HCT116 (cell line): ENCODE measurements at regions not wholly inside any gene's neighbourhood (a gene's known extent, or its start where the extent isn't known, plus 50 kb on each side); places are given as distances from the start of the nearest gene placed in this dataset.

Experiments
- ATAC-seq: fragments of 200-7000 bp; cut with Tn5 transposase; 2 replicates; pipeline ENCODE4 v1.9.1; 2020; ENCODE audit warnings: mild to moderate bottlenecking, moderate library complexity
- BruUV-seq: library from RNA; stranded (reverse); fragments of 400-500 nt; replicated peaks from 2 replicates; lab custom pipeline; 2021; lab: Mats Ljungman, UMichigan
- CTCF ChIA-PET: fragments of 300-600 bp; sonication (Branson Sonifier 250); formaldehyde crosslinking; loops from one replicate; lab custom pipeline; 2021; ENCODE audit warnings: antibody characterized with exemption; lab: Charles Lee
- POLR2A ChIA-PET: fragments of 300-600, 350-600 bp; sonication (Branson Sonifier 250); formaldehyde crosslinking; loops from one replicate; lab custom pipeline; 2021; ENCODE audit warnings: antibody characterized with exemption; lab: Charles Lee
- RAD21 ChIA-PET, 2 experiments: fragments of 300-600 bp; sonication (Branson Sonifier 250); formaldehyde crosslinking; loops; one replicate each; lab custom pipeline; 2023; ENCODE audit warnings: low total read pairs in 2 of 2; ENCODE audit not compliant: uncharacterized antibody in 2 of 2, unreplicated experiment in 2 of 2, low non-redundant PET in 1 of 2; lab: Charles Lee
- DNase-seq: peaks from one replicate; pipeline ENCODE4 v3.0.0-alpha.2; 2010; ENCODE audit warnings: low read depth, low spot score
- H2AFZ ChIP-seq: fragments of 200-600 bp; shearing (Covaris generic), sonication (generic); 2 replicates; pipeline ENCODE4 v1.6.1; 2017; ENCODE audit warnings: low read depth, mixed run types, mixed read lengths, antibody characterized with exemption, low read length; ENCODE audit not compliant: poor library complexity, severe bottlenecking
- H3K27ac ChIP-seq: 2 replicates; pipeline ENCODE4 v1.5.1; 2012; ENCODE audit warnings: low read depth, low read length
- H3K27me3 ChIP-seq: fragments of 200-600 bp; sonication (generic); 2 replicates; pipeline ENCODE4 v1.6.1; 2016; ENCODE audit warnings: mixed run types, low read length, mixed read lengths; ENCODE audit not compliant: insufficient read depth
- H3K36me3 ChIP-seq, 2 experiments: fragments of 200-500 bp in 1 of 2; fragments of 200-600 bp in 1 of 2; sonication (Bioruptor generic) in 1 of 2; sonication (generic) in 1 of 2; 2 replicates each; pipeline versions ENCODE4 v1.5.1 to v1.6.1; 2014 to 2016; ENCODE audit warnings: low read length in 2 of 2, inconsistent platforms in 1 of 2, mixed read lengths in 1 of 2, mixed run types in 1 of 2; ENCODE audit not compliant: insufficient read depth in 2 of 2, control insufficient read depth in 1 of 2
- H3K4me1 ChIP-seq, 2 experiments: fragments of 200-600 bp in 1 of 2; sonication (generic) in 1 of 2; 2 replicates each; pipeline versions ENCODE4 v1.5.1 to v1.6.1; 2012 to 2017; ENCODE audit warnings: low read length in 2 of 2, inconsistent platforms in 1 of 2, mild to moderate bottlenecking in 1 of 2, mixed read lengths in 1 of 2, mixed run types in 1 of 2, moderate library complexity in 1 of 2; ENCODE audit not compliant: insufficient read depth in 2 of 2, control insufficient read depth in 1 of 2
- H3K4me2 ChIP-seq: fragments of 200-600 bp; sonication (generic); 2 replicates; pipeline ENCODE4 v1.6.1; 2017; ENCODE audit warnings: mixed run types, low read length, mixed read lengths
- H3K4me3 ChIP-seq, 2 experiments: fragments of 200-600 bp in 1 of 2; sonication (generic) in 1 of 2; replicated peaks in 1 of 2; 2 replicates each; pipeline ENCODE4 v1.5.1; 2011 to 2016; ENCODE audit warnings: low read length in 2 of 2, control low read depth in 1 of 2, low read depth in 1 of 2, mild to moderate bottlenecking in 1 of 2, mixed read lengths in 1 of 2, mixed run types in 1 of 2
- H3K79me2 ChIP-seq: fragments of 200-600 bp; sonication (generic); 2 replicates; pipeline ENCODE4 v1.6.1; 2017; ENCODE audit warnings: mild to moderate bottlenecking, mixed run types, low read length, moderate library complexity, mixed read lengths; ENCODE audit not compliant: insufficient read depth
- H3K9ac ChIP-seq: fragments of 200-600 bp; sonication (generic); 2 replicates; pipeline ENCODE4 v1.6.1; 2016; ENCODE audit warnings: low read length, mixed read lengths
- H3K9me2 ChIP-seq: fragments of 200-600 bp; sonication (generic), shearing (Covaris generic); 2 replicates; pipeline ENCODE4 v1.6.1; 2017; ENCODE audit warnings: mixed run types, mild to moderate bottlenecking, moderate library complexity; ENCODE audit not compliant: insufficient read depth
- H3K9me3 ChIP-seq, 2 experiments: fragments of 200-500 bp in 1 of 2; fragments of 200-600 bp in 1 of 2; sonication (Bioruptor generic) in 1 of 2; sonication (generic) in 1 of 2; 2 replicates each; pipeline ENCODE4 v1.6.1; 2014 to 2017; ENCODE audit warnings: low read length in 2 of 2, mixed read lengths in 2 of 2, inconsistent platforms in 1 of 2, low read depth in 1 of 2, mild to moderate bottlenecking in 1 of 2, mixed run types in 1 of 2, moderate library complexity in 1 of 2; ENCODE audit not compliant: control insufficient read depth in 1 of 2, insufficient read depth in 1 of 2
- H4K20me1 ChIP-seq: fragments of 200-600 bp; sonication (generic), shearing (Covaris generic); 2 replicates; pipeline ENCODE4 v1.6.1; 2017; ENCODE audit warnings: mixed run types, mild to moderate bottlenecking, moderate library complexity; ENCODE audit not compliant: insufficient read depth
- MAX ChIP-seq: IDR thresholded peaks from 2 replicates; pipeline ENCODE4 v1.6.1; 2012
- SP1 ChIP-seq: IDR thresholded peaks from 2 replicates; pipeline ENCODE4 v1.6.1; 2012; ENCODE audit warnings: low read depth
- intact Hi-C: fragments of 100-400 bp; cut with micrococcal nuclease; formaldehyde crosslinking; loops from 2 replicates; pipeline ENCODE4 v1.10.0; 2022
- TF ChIP-seq, protein P1 (sequence below): IDR thresholded peaks from 2 replicates; pipeline ENCODE4 v1.6.1; 2011; ENCODE audit warnings: mild to moderate bottlenecking, low read length, moderate library complexity; ENCODE audit not compliant: insufficient replicate concordance; ENCODE audit errors: extremely low read depth

GRCh38 chr18:31241900-31242409 is 76.0 kb upstream of the DSG1 start (continued):
- TF ChIP-seq, protein P1, sequence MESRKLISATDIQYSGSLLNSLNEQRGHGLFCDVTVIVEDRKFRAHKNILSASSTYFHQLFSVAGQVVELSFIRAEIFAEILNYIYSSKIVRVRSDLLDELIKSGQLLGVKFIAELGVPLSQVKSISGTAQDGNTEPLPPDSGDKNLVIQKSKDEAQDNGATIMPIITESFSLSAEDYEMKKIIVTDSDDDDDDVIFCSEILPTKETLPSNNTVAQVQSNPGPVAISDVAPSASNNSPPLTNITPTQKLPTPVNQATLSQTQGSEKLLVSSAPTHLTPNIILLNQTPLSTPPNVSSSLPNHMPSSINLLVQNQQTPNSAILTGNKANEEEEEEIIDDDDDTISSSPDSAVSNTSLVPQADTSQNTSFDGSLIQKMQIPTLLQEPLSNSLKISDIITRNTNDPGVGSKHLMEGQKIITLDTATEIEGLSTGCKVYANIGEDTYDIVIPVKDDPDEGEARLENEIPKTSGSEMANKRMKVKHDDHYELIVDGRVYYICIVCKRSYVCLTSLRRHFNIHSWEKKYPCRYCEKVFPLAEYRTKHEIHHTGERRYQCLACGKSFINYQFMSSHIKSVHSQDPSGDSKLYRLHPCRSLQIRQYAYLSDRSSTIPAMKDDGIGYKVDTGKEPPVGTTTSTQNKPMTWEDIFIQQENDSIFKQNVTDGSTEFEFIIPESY, result peak; percentile 73

- TF ChIP-seq SP1 (no peak), MAX (peak; percentile 76)
- TF ChIP-seq, all 23 proteins: peak for 1
- ChIA-PET POLR2A (interaction anchor here (0.7 kb wide), 1 partner anchor 45 kb away, joined by 3 read pairs; no protein-coding TSS in a partner anchor), CTCF (no interaction called here), RAD21 (no interaction called here)
- H3K9me3 ChIP-seq, result no peaks in the 10 kb centered on the region
- no peaks in the 10 kb centered on the region; the same call in 1 of the 2 replicates for H3K9me2 ChIP-seq
- no TSS peak for BruUV-seq
- peak; percentile 42 for ATAC-seq
- H3K4me2 ChIP-seq, result peak overlapping the region; percentile 54
- DNase-seq, result peak; percentile 33
- peak overlapping the region; percentile 26 for H3K27ac ChIP-seq
- intact Hi-C loops, result no loop called here
- H3K79me2 ChIP-seq, result no peaks in the 10 kb centered on the region
- H3K27me3 ChIP-seq, result no peaks in the 10 kb centered on the region
- H3K4me1 ChIP-seq, result peaks cover 49 to 66% of the 10 kb centered on the region in 2 experiments
- H3K36me3 ChIP-seq, result no peaks in the 10 kb centered on the region
- no peaks in the 10 kb centered on the region for H4K20me1 ChIP-seq
- H3K9ac ChIP-seq, result peak overlapping the region; percentile 37
- peak overlapping the region; percentile 85 for H2AFZ ChIP-seq
- H3K4me3 ChIP-seq, result peak overlapping the region in 1 of 2 experiments; percentile 16; a peak in 1 of 4 replicates
These were observed 74.0 kb upstream of the DSG1 start for GRCh38 chr18:31243740-31244512.
